ENCODE measurements at regions not wholly inside any gene's neighbourhood (a gene's known extent, or its start where the extent isn't known, plus 50 kb on each side); places are given as distances from the start of the nearest gene placed in this dataset.

DNA sequence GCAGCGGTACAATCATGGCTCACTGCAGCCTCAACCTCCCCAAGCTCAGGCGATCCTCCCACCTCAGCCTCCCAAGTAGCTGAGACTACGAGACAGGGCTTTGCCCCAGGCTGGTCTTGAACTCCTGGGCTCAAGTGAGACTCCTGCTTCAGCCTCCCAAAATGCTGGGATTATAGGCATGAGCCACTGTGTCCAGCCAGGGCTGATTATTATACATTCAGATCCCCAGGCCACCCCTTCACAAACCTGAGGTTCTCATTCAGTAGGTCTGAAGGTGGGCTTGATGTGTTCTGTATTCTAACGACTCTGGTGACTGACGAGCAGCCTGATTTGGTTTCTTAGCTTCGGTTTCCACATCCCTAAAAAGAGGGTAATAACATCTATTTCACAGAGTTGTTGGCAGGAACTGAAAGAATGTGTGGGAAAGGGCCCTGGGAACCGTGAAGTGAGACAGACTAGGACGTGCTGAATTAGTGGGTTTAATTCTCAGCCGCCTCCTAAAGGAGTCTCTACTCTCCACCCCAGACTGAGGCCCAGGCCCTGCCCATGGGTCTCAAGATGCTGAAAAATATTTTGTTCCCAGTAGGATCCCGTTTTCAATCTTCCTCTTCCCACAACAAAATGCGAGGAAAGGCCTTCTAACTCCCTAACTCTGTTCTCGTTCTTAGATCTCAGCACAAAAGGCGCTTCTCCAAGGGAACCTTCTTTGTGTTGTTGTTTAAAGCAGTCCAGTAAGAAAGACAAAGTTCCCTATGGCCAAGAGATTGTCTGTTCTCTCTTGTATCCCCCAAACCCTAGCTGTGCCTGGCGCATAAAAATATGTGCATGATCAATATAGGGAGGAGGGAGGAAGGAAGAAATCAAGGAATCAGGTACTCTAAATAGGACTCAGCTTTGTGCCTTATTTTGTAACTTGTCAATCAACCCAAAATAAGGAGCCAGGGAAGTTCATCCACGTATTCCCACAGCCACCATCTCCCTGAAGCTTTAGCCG lies 210.0 kb upstream of the TOPAZ1 start:
- H3K4me3 Mint-ChIP-seq: no peak overlapping the region
- no peaks in the 10 kb centered on the region for H3K4me1 Mint-ChIP-seq
- peaks cover 17% of the 10 kb centered on the region for H3K27me3 Mint-ChIP-seq
- H3K9me3 Mint-ChIP-seq: no peaks in the 10 kb centered on the region
- DNase-seq: no peak
- H3K27ac Mint-ChIP-seq: no peak overlapping the region
- H3K36me3 Mint-ChIP-seq: no peaks in the 10 kb centered on the region

- H3K27me3 Mint-ChIP-seq: peaks cover 12% of the 10 kb centered on the region
- H3K36me3 Mint-ChIP-seq: no peaks in the 10 kb centered on the region
Measured at GRCh38 chr3:44032487-44032886, 209.2 kb upstream of the TOPAZ1 start.

DNA sequence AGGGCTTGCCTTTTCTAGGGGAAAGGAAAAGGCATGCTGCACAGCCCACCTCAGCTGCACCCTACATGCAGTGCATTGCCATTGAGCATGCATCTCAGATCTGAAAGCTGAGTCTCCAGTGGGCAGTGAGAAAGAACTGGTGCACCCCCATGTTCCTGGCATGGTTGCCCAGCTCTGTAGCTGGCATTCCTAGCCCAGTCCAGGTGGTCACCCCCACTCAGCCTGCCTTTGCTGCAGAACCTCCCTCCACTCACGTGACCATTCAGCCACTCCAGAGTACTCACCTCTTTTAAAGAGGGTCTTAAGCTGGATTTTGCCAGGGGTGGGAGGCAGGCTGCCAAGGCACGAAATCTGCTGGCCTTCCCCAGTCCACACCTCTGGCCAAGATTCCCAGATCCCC lies 208.6 kb upstream of the TOPAZ1 start:
- peaks cover 10% of the 10 kb centered on the region for H3K27me3 Mint-ChIP-seq

More at GRCh38 chr3:44032487-44032886, 209.2 kb upstream of the TOPAZ1 start:
- Mint-ChIP-seq H3K4me1 (no peaks in the 10 kb centered on the region), H3K4me3 (no peak overlapping the region), H3K27ac (no peak overlapping the region), H3K9me3 (no peaks in the 10 kb centered on the region)
- no peak for DNase-seq

GRCh38 chr3:44036850-44037249 lies 204.8 kb upstream of the TOPAZ1 start:
- Mint-ChIP-seq H3K36me3 (no peaks in the 10 kb centered on the region), H3K4me1 (no peaks in the 10 kb centered on the region), H3K27me3 (peaks cover 9% of the 10 kb centered on the region), H3K27ac (no peak overlapping the region), H3K9me3 (no peaks in the 10 kb centered on the region), H3K4me3 (no peak overlapping the region)
- DNase-seq: no peak

More for the DNA sequence above, 208.6 kb upstream of the TOPAZ1 start:
- DNase-seq: no peak
- no peaks in the 10 kb centered on the region for H3K4me1 Mint-ChIP-seq
- no peak overlapping the region for H3K4me3 Mint-ChIP-seq
- no peaks in the 10 kb centered on the region for H3K36me3 Mint-ChIP-seq
- no peak overlapping the region for H3K27ac Mint-ChIP-seq
- H3K9me3 Mint-ChIP-seq: no peaks in the 10 kb centered on the region

DNA sequence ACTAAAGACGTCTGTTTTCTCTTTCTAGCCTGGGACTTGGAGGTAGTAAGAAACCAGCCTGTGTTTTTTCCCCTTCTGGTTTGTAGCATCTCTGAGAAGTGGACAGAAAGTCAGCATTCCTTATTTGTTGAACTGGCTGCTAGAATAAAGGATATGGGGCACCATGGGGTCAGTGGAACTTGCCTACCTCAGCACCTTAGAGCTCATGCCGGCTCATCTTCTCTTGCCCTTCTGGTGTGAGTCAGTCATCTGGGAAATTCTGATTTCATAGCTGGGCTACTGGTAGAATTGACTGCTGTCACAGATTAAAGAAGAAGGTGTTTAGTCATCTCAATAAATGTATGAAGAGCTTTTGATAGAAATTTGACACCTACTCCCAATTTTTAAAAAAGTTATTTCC lies 202.7 kb upstream of the TOPAZ1 start:
- Mint-ChIP-seq H3K4me3 (no peak overlapping the region), H3K27me3 (peaks cover 9% of the 10 kb centered on the region), H3K27ac (no peak overlapping the region), H3K4me1 (no peaks in the 10 kb centered on the region), H3K36me3 (no peaks in the 10 kb centered on the region), H3K9me3 (no peaks in the 10 kb centered on the region)
- DNase-seq: no peak

DNA sequence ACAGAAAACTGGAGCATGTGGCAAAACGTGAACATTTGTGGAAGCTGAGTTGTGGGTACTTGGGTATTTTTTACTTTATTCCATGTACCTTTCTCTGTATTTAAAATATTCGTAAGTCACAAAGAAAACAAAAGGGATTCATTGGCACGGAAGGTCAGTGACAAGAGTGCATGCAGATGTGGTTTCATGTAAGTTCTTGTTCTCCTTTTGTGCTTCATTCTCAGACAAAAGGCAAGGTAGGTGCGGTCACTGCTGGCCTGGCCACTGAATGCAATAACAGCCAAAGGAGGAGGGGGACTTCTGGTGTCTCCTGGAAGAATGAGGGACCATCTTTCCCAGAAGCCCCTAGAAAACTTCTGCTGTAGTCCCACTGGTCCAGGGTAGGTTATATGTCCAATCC lies 200.0 kb upstream of the TOPAZ1 start:
- Mint-ChIP-seq H3K9me3 (no peaks in the 10 kb centered on the region), H3K36me3 (no peaks in the 10 kb centered on the region), H3K4me1 (peaks cover 16% of the 10 kb centered on the region), H3K4me3 (no peak overlapping the region), H3K27me3 (peaks cover 9% of the 10 kb centered on the region), H3K27ac (no peak overlapping the region)
- DNase-seq: no peak

DNA sequence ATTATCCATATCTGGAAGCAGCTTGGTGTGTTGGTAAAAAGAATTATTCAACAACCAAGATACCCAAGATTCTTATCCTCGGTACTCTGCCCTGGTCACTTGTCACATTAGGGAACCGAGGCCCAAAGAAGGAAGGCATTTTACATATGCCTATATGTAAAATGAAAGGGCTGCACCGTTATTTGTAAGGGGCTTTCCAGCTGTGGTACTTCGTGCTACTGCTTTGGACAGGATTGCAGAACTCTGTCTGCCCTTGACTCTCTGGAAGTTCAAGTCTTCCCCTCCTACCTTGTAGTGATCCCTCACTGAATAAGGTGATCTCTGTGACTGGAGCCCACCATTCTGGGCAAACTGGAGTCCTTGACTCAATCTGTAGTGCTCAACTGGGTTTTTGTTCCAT lies 198.9 kb upstream of the TOPAZ1 start:
- H3K4me1 Mint-ChIP-seq: peaks cover 16% of the 10 kb centered on the region
- DNase-seq: no peak
- H3K27me3 Mint-ChIP-seq: peaks cover 9% of the 10 kb centered on the region
- no peak overlapping the region for H3K27ac Mint-ChIP-seq
- no peaks in the 10 kb centered on the region for H3K9me3 Mint-ChIP-seq
- no peak overlapping the region for H3K4me3 Mint-ChIP-seq
- no peaks in the 10 kb centered on the region for H3K36me3 Mint-ChIP-seq

GRCh38 chr3:44045476-44046275 lies 196.0 kb upstream of the TOPAZ1 start:
- H3K36me3 Mint-ChIP-seq: no peaks in the 10 kb centered on the region
- no peaks in the 10 kb centered on the region for H3K9me3 Mint-ChIP-seq
- H3K27ac Mint-ChIP-seq: no peak overlapping the region
- peaks cover 13% of the 10 kb centered on the region for H3K27me3 Mint-ChIP-seq
- peak; percentile 53 for DNase-seq
- no peak overlapping the region for H3K4me3 Mint-ChIP-seq
- peaks cover 16% of the 10 kb centered on the region for H3K4me1 Mint-ChIP-seq

- DNase-seq: no peak
- peaks cover 15% of the 10 kb centered on the region for H3K27me3 Mint-ChIP-seq
- no peaks in the 10 kb centered on the region for H3K36me3 Mint-ChIP-seq
- H3K4me1 Mint-ChIP-seq: peaks cover 16% of the 10 kb centered on the region
- no peak overlapping the region for H3K27ac Mint-ChIP-seq
- H3K9me3 Mint-ChIP-seq: no peaks in the 10 kb centered on the region
- H3K4me3 Mint-ChIP-seq: no peak overlapping the region
Measured at GRCh38 chr3:44047796-44048195, 193.9 kb upstream of the TOPAZ1 start.

GRCh38 chr3:44048196-44048924 lies 193.3 kb upstream of the TOPAZ1 start:
- Mint-ChIP-seq H3K36me3 (no peaks in the 10 kb centered on the region), H3K27ac (no peak overlapping the region), H3K4me3 (no peak overlapping the region), H3K9me3 (no peaks in the 10 kb centered on the region), H3K27me3 (peaks cover 15% of the 10 kb centered on the region), H3K4me1 (peaks cover 16% of the 10 kb centered on the region)
- DNase-seq: no peak

GRCh38 chr3:44048949-44049348 lies 192.7 kb upstream of the TOPAZ1 start:
- no peaks in the 10 kb centered on the region for H3K9me3 Mint-ChIP-seq

DNA sequence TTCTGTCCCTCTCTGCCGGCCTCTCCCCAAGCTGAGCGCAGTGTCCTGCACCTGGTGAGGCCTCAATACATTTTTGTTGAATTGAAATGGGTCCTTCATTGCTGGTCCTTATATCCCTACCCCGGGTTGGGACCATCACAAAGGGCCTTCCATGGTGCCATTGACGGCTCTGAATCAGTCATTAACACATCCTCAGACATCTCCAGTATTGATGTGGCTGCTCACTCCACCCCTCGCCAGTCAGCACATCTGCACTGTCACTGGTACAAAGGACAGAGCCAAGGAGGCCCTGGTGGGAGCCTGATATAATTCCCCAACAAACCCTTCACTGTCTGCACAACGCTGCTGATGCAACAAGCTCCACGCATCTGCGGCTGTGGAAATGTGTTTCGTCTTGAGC lies 191.6 kb upstream of the TOPAZ1 start:
- H3K9me3 Mint-ChIP-seq: no peaks in the 10 kb centered on the region
- H3K27me3 Mint-ChIP-seq: peaks cover 15% of the 10 kb centered on the region
- H3K4me3 Mint-ChIP-seq: no peak overlapping the region
- H3K27ac Mint-ChIP-seq: no peak overlapping the region
- no peak for DNase-seq
- H3K36me3 Mint-ChIP-seq: no peaks in the 10 kb centered on the region
- H3K4me1 Mint-ChIP-seq: peaks cover 14% of the 10 kb centered on the region

More at GRCh38 chr3:44048949-44049348, 192.7 kb upstream of the TOPAZ1 start:
- no peak overlapping the region for H3K4me3 Mint-ChIP-seq
- no peaks in the 10 kb centered on the region for H3K36me3 Mint-ChIP-seq
- no peak overlapping the region for H3K27ac Mint-ChIP-seq
- peaks cover 16% of the 10 kb centered on the region for H3K4me1 Mint-ChIP-seq
- H3K27me3 Mint-ChIP-seq: peaks cover 15% of the 10 kb centered on the region
- DNase-seq: no peak

GRCh38 chr3:44050867-44051266 lies 190.8 kb upstream of the TOPAZ1 start:
- H3K4me1 Mint-ChIP-seq: peaks cover 8% of the 10 kb centered on the region
- no peak overlapping the region for H3K27ac Mint-ChIP-seq
- no peak overlapping the region for H3K4me3 Mint-ChIP-seq
- no peaks in the 10 kb centered on the region for H3K9me3 Mint-ChIP-seq
- no peaks in the 10 kb centered on the region for H3K36me3 Mint-ChIP-seq
- H3K27me3 Mint-ChIP-seq: peaks cover 15% of the 10 kb centered on the region
- DNase-seq: no peak

- Mint-ChIP-seq H3K27ac (no peak overlapping the region), H3K9me3 (no peaks in the 10 kb centered on the region)
Measured at GRCh38 chr3:44055951-44056350, 185.7 kb upstream of the TOPAZ1 start.

More at GRCh38 chr3:44055951-44056350, 185.7 kb upstream of the TOPAZ1 start:
- Mint-ChIP-seq H3K4me3 (no peak overlapping the region), H3K27me3 (peaks cover 6% of the 10 kb centered on the region), H3K4me1 (peaks cover 24% of the 10 kb centered on the region), H3K36me3 (no peaks in the 10 kb centered on the region)
- no peak for DNase-seq
